ENCODE measurements at regions not wholly inside any gene's neighbourhood (a gene's known extent, or its start where the extent isn't known, plus 50 kb on each side); places are given as distances from the start of the nearest gene placed in this dataset.

DNA sequence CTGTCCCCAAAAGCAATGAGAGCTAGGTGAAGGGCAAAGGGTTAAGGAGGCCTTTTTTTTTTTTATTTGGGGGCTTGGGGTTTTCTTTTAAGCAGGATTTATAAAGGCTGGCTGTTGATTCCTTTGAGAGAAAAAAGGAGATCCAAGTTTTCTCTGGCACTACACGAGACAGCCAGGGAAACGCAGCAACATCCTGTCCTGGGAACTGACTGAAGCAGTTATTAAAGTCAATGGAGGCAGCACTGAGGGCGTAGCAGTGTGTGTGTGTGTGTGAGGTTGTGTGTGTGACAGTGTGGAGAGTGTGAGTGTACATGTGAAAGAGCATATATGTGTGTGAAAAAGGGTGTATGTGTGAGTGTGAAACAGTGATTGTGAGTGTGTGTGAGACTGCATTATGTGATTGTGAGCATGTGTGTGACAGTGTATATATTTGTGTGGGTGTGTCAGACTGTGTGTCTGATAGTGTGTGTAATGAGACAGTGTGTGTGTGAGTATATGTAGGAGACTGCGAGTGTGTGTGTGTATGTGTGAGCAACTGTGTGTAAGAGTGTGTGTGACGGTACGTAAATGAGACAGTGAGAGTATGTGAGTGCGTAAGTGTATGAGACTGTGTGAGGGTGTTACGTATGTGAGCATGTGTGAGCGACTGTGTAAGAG is 65.9 kb upstream of the TIAM1 start:
- no peak for DNase-seq (ENCODE audit: low spot score)

DNA sequence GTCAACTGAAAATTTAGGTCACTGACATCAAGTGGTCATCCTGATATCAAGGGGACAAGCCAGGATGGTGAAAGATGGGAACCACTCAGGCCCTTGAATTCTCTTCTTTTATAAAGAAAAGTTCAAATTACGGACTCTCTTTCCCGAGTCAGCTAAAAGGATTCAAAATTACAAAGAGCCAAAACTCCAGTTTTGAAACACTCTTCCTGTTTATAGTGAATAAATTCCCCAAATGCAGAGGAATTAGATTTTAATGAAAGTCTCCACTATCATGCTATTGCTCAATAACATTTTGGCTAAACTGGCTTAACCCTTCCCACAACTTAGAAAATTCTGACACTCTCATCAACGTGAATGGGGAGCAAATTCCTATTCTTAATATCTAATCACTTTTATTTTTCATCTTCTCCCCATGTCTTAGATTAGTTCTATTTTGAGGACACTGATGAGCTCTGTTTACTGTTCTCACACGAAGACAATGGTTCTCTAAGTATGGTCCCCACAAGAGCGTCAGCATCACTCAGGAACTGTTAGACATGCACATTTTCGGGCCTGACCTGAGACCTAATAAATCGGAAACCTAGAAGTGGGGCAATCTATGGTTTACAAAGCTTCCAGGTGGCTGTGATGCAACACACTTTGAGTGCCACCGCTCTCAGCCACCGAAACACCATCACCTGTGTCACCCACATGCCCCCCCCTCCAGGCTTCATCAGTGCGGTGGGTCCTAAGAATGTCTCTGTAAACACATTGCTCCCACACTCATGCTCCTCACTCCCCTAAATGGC is 64.4 kb upstream of the TIAM1 start:
- DNase-seq (ENCODE audit: low spot score) = no peak

DNA sequence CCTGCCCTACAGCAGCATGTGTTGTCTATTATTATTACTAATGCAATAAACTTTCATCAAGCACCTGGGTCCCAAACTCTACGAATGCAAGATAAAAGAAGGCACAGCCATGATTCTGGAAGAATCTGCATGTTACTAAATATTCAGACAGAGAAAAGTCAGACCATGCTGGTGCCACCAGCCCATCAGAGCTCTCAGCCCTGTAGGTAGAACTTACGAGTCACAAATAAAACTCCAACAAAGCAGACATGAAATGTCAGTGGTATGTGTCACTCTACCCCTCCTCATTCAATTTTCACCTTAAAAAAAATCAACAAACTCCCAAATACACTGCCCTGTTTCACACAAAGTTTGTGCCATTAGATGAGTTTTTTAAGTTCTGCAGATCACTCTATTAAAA is 62.4 kb upstream of the TIAM1 start:
- no peak for DNase-seq (ENCODE audit: low spot score)

DNA sequence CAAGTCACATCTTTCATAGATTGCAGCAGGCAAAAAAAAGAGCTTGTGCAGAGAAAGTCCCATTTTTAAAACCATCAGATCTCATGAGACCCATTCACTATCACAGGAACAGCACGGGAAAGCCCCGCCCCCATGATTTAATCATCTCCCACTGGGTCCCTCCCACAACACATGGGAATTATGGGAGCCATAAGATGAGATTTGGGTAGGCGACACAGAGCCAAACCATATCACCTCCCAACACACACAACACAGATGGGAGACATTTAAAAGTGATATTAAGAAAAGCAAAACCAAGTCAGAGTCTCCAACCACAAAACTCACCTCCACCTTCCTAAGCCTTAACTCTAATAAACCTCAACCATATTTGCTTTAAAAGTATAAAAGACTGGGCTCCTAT is 61.5 kb upstream of the TIAM1 start:
- DNase-seq (ENCODE audit: low spot score) = no peak

DNA sequence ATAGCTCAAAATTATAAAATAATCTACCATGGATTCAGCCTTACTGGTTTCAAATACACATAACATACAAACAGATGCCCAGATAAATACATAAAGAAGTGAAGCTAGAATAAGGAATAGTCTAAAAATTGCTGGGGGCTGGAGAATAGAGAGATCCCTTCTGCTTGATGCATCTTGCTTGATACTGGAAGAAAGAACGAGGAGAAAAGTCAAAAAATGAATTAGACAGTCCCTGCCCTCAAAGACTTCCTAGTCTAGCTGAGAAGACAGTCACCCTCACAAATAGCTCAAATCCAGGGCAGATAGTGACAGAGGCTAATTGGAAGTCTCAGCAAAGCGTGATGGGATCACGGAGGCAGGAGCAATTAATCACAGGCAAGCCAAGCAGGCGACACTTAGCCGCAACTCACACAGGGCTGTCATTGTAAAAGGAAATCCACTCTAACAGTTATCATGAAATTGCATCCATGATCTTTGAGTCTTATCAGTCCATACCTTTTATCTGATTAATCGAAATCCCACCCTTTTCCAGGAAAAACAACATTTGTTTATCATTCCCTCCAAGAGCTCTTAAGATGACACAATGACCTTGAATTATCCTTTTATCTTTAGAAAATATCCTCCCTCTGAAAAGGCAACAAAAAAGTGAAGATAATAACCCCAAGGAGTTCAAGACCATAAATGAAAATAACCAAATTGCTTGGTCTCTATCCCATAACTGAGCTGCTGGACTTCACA is 59.7 kb upstream of the TIAM1 start:
- DNase-seq (ENCODE audit: low spot score) = no peak

DNA sequence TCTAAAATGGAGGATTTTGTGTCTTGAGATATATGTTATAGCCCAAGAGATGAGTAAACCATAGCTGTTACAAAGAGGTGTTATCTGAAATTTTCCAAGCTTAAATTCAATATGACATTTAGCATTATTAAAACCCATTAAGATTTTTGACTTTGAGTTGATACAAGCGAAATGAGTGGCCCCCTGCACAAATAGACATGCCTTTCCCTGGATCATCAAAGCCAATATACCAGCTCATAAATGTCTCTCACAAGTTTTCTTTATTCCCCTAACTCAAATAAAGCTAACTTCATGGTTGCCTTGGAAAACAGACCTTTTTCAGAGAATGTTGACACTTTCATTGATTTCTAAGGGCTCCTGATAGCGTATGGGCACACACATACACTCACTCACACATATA is 55.5 kb upstream of the TIAM1 start:
- DNase-seq (ENCODE audit: low spot score) = no peak

DNA sequence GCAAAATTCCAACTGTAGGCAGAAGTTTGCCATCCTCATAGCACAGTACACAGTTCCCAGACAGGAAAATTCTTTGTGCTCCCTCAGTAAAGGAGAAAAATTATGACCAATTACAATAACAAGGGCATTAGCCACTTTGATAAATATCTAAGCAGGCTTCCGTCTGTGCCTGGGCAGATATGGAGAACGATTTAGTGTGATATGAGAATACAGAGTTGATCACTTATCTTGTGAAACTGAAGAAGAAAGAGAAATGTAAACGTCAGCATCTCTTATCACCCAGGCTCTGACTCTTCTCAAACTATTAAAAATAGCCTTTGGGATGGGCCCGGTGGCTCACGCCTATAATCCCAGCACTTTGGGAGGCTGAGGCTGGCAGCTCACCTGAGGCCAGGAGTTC is 54.5 kb upstream of the TIAM1 start:
- DNase-seq (ENCODE audit: low spot score) = no peak

DNA sequence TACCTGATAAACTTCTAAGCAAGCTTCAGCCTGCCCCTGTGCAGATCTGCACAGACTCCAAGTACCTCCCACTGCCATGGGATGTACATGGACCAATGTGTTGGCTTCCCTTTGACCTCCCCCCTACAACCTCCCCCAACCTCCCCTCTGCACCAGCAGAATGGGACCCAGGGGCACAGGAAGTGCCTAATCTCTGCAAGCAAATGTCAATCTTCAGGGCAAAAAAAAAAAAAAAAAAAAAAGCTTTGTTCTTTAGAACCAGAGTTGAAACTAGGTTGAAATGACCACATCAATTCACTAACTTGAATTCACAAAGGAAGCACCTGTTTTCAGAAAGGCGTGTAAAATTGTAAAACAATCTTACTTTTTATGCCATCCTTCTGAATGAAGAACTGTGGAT is 53.9 kb upstream of the TIAM1 start:
- no peak for DNase-seq (ENCODE audit: low spot score)

DNA sequence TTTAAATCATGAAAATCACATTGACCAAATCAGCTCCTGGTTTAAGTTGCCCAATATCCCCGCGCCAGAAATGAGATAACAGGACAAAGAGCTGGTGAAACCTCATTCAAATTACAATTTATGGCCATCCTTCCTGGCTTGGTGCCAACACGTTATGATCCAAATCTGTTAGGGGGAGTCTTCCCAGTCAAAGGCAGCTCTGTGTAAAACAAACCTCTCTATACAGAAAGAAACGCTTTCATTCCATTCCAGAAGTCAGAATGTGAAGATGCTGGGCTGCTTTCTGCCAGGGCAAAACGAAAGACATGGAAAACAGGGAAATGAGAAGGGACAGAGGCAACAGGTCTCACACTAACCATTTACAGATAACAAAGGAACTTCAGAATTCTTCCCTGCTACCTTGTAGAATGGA is 53.5 kb upstream of the TIAM1 start:
- DNase-seq (ENCODE audit: low spot score) = no peak

DNA sequence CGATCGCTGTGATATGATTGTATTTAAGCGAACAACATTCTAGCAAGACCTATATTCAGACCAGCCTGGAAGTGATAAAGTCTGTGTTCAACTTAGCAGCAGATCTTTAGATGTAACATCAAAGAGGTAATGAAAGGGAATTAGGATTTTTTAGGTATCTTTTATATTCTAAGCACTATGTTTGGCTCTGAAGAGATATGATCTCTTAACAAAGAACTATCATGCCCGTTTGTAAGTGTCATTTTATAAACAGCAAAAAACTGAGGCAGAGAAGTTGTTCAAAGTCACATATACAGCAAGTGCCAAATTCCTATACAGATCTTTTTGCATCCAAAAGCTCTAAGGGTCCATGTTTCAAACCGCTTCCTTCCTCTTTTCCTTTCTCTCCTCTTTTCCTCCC is 53.0 kb upstream of the TIAM1 start:
- DNase-seq (ENCODE audit: low spot score) = no peak

DNA sequence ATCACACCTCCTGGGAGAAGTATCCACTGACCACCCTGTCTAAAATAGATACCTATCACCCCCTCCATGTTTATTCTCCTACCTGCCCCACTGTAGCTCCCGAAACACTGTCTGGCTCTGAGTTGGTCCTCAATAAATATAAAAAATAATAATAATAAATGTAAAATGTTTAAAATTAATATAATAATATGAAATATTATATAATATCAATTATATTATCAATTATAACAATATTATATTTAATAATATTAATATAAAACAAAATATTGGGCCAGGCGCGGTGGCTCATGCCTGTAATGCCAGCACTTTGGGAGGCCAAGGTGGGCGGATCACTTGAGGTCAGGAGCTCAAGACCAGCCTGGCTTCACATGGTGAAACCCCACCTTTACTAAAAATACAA is 52.3 kb upstream of the TIAM1 start:
- DNase-seq (ENCODE audit: low spot score) = no peak

DNA sequence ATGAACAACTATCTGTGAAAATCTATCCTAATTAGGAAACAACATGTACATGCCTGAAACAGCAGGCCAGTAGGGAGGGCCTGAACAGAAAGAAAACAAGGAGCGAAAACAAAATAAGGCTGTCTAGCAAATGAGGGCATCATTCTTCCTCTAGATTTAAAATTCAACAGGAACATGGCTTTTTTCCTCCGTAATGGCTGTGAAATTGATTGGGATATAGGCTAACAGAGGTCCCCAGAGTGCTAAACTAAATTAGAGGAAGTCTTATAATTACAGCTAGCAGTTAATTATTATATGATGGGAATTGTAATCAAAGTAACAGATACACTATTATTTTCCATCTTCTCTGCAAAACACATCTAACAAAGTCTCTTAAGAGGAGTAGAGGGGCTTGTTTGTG is 51.7 kb upstream of the TIAM1 start:
- no peak for DNase-seq (ENCODE audit: low spot score)

DNA sequence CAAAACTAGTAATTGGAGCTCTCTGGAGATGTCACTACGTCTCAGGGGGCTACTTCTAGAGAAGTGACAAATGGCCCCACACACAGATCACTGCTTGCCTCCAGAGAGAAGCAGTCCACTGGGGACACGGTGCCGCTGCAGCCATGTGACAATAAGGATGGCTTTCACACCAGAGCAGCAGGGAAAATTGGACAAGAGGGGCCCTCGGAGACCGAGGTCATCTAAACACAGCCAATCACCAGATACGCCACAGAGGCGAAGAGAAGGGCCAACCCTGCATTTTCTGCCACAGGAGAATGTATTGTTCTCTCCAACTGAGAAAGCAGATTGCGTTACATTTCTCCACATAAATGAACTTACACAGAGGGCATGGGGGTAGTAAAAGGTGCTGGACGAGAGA is 51.2 kb upstream of the TIAM1 start:
- no peak for DNase-seq (ENCODE audit: low spot score)

DNA sequence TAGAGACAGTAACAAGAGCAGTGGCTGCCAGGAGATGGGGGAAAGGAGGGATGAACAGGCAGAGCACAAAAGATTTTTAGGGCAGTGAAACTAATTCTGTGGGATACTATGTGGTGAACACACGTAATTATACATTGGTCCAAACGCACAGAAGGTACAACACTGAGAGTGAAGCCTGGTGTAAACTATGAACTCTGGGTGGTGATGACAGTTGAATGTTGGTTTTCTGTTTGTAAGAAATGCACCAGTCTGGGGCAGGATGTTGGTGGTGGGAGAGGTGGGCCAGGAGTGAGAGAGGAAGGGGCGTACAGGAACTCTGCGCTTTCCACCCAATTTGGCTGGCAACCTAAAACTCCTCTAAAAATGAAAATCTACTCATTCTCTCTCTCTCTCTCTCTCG is 50.2 kb upstream of the TIAM1 start:
- no peak for DNase-seq (ENCODE audit: low spot score)
